IMR-90 (cell line): ENCODE measurements at regions not wholly inside any gene's neighbourhood (a gene's known extent, or its start where the extent isn't known, plus 50 kb on each side); places are given as distances from the start of the nearest gene placed in this dataset.

Experiments used
- ATAC-seq: fragments of 200-7000 bp; cut with Tn5 transposase; 2 replicates; pipeline ENCODE4 v1.9.1; 2020; ENCODE audit warnings: low read depth, mild to moderate bottlenecking, moderate library complexity
- BruUV-seq: library from RNA; stranded (reverse); fragments of 400-500 nt; replicated peaks from 2 replicates; lab custom pipeline; 2021; lab: Mats Ljungman, UMichigan
- CTCF ChIA-PET: fragments of 300-600 bp; formaldehyde crosslinking; extraction: SDS; loops from one replicate; lab custom pipeline; 2021; ENCODE audit warnings: antibody characterized with exemption; lab: Yijun Ruan, JAX
- POLR2A ChIA-PET: fragments of 300-600 bp; sonication (Branson Sonifier 250); formaldehyde crosslinking; loops from one replicate; lab custom pipeline; 2022; ENCODE audit warnings: antibody characterized with exemption; ENCODE audit not compliant: unreplicated experiment; lab: Charles Lee
- DNase-seq: peaks from one replicate; pipeline ENCODE4 v3.0.0; 2013
- H2AFZ ChIP-seq: replicated peaks from 2 replicates; pipeline ENCODE3; 2013; ENCODE audit warnings: low read length, mild to moderate bottlenecking; ENCODE audit not compliant: poor library complexity
- H2AK5ac ChIP-seq: 2 replicates; pipeline ENCODE4 v1.6.1; 2013; ENCODE audit warnings: low read depth, low read length, inconsistent platforms
- H2AK9ac ChIP-seq: replicated peaks from 2 replicates; pipeline ENCODE3; 2013; ENCODE audit warnings: mild to moderate bottlenecking, low read depth, low read length, moderate library complexity; ENCODE audit not compliant: poor library complexity
- H2BK120ac ChIP-seq: 2 replicates; pipeline ENCODE4 v1.6.1; 2013; ENCODE audit warnings: low read depth, low read length, inconsistent platforms
- H2BK15ac ChIP-seq: 3 replicates; pipeline ENCODE4 v1.6.1; 2013; ENCODE audit warnings: low read depth, low read length, inconsistent platforms
- H2BK20ac ChIP-seq: 2 replicates; pipeline ENCODE4 v1.6.1; 2013; ENCODE audit warnings: low read depth, mild to moderate bottlenecking, inconsistent platforms, low read length, moderate library complexity
- H2BK5ac ChIP-seq: 2 replicates; pipeline ENCODE4 v1.6.1; 2013; ENCODE audit warnings: mild to moderate bottlenecking, low read depth, low read length, inconsistent platforms; ENCODE audit not compliant: poor library complexity, severe bottlenecking
- H3K14ac ChIP-seq: replicated peaks from 2 replicates; pipeline ENCODE4 v1.6.1; 2013; ENCODE audit warnings: low read depth, low read length, inconsistent platforms
- H3K18ac ChIP-seq: 2 replicates; pipeline ENCODE4 v1.6.1; 2013; ENCODE audit warnings: low read depth, low read length, control low read depth
- H3K23ac ChIP-seq: 2 replicates; pipeline ENCODE4 v1.6.1; 2013; ENCODE audit warnings: low read depth, low read length, inconsistent platforms
- H3K27ac ChIP-seq: 2 replicates; pipeline ENCODE4 v1.5.1; 2013; ENCODE audit warnings: mild to moderate bottlenecking, control low read depth, low read length; ENCODE audit not compliant: insufficient read depth
- H3K27me3 ChIP-seq: 2 replicates; pipeline ENCODE4 v1.6.1; 2013; ENCODE audit warnings: low read length; ENCODE audit not compliant: control insufficient read depth, insufficient read depth
- H3K36me3 ChIP-seq: 2 replicates; pipeline ENCODE4 v1.6.1; 2013; ENCODE audit warnings: low read length, mixed read lengths; ENCODE audit not compliant: control insufficient read depth, insufficient read depth
- H3K4ac ChIP-seq: 2 replicates; pipeline ENCODE4 v1.6.1; 2013; ENCODE audit warnings: low read depth, low read length, inconsistent platforms
- H3K4me1 ChIP-seq: 2 replicates; pipeline ENCODE4 v1.6.1; 2013; ENCODE audit warnings: low read length, mixed read lengths; ENCODE audit not compliant: control insufficient read depth, insufficient read depth
- H3K4me2 ChIP-seq: 2 replicates; pipeline ENCODE4 v1.6.1; 2013; ENCODE audit warnings: low read depth, mild to moderate bottlenecking, control low read depth, low read length, moderate library complexity
- H3K4me3 ChIP-seq: 2 replicates; pipeline ENCODE4 v1.5.1; 2013; ENCODE audit warnings: low read depth, mild to moderate bottlenecking, control low read depth, low read length, moderate library complexity; ENCODE audit not compliant: insufficient read depth
- H3K56ac ChIP-seq: 2 replicates; pipeline ENCODE4 v1.6.1; 2013; ENCODE audit warnings: low read length, inconsistent platforms; ENCODE audit not compliant: insufficient read depth; ENCODE audit errors: extremely low read depth
- H3K79me1 ChIP-seq, 2 experiments: 2 replicates each; pipeline ENCODE4 v1.6.1; 2013; ENCODE audit warnings: low read length in 2 of 2, inconsistent platforms in 1 of 2, low read depth in 1 of 2
- H3K9ac ChIP-seq: 2 replicates; pipeline ENCODE4 v1.6.1; 2013; ENCODE audit warnings: low read depth, low read length, control low read depth
- H3K9me1 ChIP-seq: 2 replicates; pipeline ENCODE4 v1.6.1; 2013; ENCODE audit warnings: low read length, inconsistent platforms; ENCODE audit not compliant: insufficient read depth
- H3K9me3 ChIP-seq: 2 replicates; pipeline ENCODE4 v1.6.1; 2013; ENCODE audit warnings: low read length; ENCODE audit not compliant: control insufficient read depth, insufficient read depth
- H4K20me1 ChIP-seq: 2 replicates; pipeline ENCODE4 v1.6.1; 2013; ENCODE audit warnings: low read length, inconsistent platforms; ENCODE audit not compliant: insufficient read depth
- H4K5ac ChIP-seq: 2 replicates; pipeline ENCODE4 v1.6.1; 2013; ENCODE audit warnings: mild to moderate bottlenecking, low read depth, low read length, control low read depth
- H4K8ac ChIP-seq, 2 experiments: 2 replicates each; pipeline ENCODE4 v1.6.1; 2013; ENCODE audit warnings: low read depth in 2 of 2, low read length in 2 of 2, control low read depth in 1 of 2, inconsistent platforms in 1 of 2
- H4K91ac ChIP-seq: 2 replicates; pipeline ENCODE4 v1.6.1; 2013; ENCODE audit warnings: low read depth, low read length, inconsistent platforms; ENCODE audit not compliant: insufficient read depth
- BHLHE40 ChIP-seq: fragments of 150-350 bp; IDR thresholded peaks from 2 replicates; pipeline ENCODE4 v1.6.1; 2016; ENCODE audit warnings: mild to moderate bottlenecking, low read depth, low read length
- CEBPB ChIP-seq: IDR thresholded peaks from 2 replicates; pipeline ENCODE4 v1.6.1; 2012; ENCODE audit warnings: low read depth, low read length, improper control_type of control experiment
- CHD1 ChIP-seq: IDR thresholded peaks from 2 replicates; pipeline ENCODE4 v1.6.1; 2012; ENCODE audit warnings: low read depth, low read length, improper control_type of control experiment
- FOS ChIP-seq: fragments of 150-350 bp; IDR thresholded peaks from 2 replicates; pipeline ENCODE4 v1.6.1; 2016; ENCODE audit warnings: low read depth, low read length
- MAFK ChIP-seq: IDR thresholded peaks from 2 replicates; pipeline ENCODE4 v1.6.1; 2012; ENCODE audit warnings: low read depth, low read length, improper control_type of control experiment
- MAZ ChIP-seq: IDR thresholded peaks from 2 replicates; pipeline ENCODE4 v1.6.1; 2012; ENCODE audit warnings: low read depth, mild to moderate bottlenecking, low read length, improper control_type of control experiment, moderate library complexity, borderline replicate concordance
- MXI1 ChIP-seq: IDR thresholded peaks from 2 replicates; pipeline ENCODE4 v1.6.1; 2012; ENCODE audit warnings: low read depth, mild to moderate bottlenecking, low read length, moderate library complexity, borderline replicate concordance
- NFE2L2 ChIP-seq: fragments of 150-350 bp; IDR thresholded peaks from 2 replicates; pipeline ENCODE4 v1.6.1; 2016; ENCODE audit warnings: low read depth, mild to moderate bottlenecking, low read length
- POLR2A ChIP-seq: IDR thresholded peaks from 2 replicates; pipeline ENCODE4 v1.6.1; 2012; ENCODE audit warnings: mild to moderate bottlenecking, low read depth, low read length
- RAD21 ChIP-seq: IDR thresholded peaks from 2 replicates; pipeline ENCODE4 v1.6.1; 2012; ENCODE audit warnings: low read length, improper control_type of control experiment
- RFX5 ChIP-seq: IDR thresholded peaks from 2 replicates; pipeline ENCODE4 v1.8.0; 2012; ENCODE audit warnings: low read depth, mild to moderate bottlenecking, low read length, moderate library complexity
- SMC3 ChIP-seq: fragments of 150-350 bp; IDR thresholded peaks from 2 replicates; pipeline ENCODE4 v1.6.1; 2016; ENCODE audit warnings: low read depth, mild to moderate bottlenecking, antibody characterized with exemption, low read length, moderate library complexity
- WGBS, 2 experiments: methylation state at CpG; one replicate each; pipeline versions ENCODE4 v1.1.5 to v1.1.7; 2013; ENCODE audit warnings: missing lambda C conversion rate in 2 of 2; ENCODE audit not compliant: insufficient read length in 1 of 2; ENCODE audit errors: extremely low coverage in 2 of 2; 5-methylcytosine and 5-hydroxymethylcytosine counted together
- dilution Hi-C: fragments of 300-500 bp; cut with HindIII; formaldehyde crosslinking; loops from one replicate; pipeline ENCODE4 v1.14.3; 2018; ENCODE audit warnings: low sequenced_read_pairs; ENCODE audit not compliant: unreplicated experiment
- in situ Hi-C: fragments of 300-500 bp; cut with MboI; formaldehyde crosslinking; loops from 3 replicates; pipeline ENCODE4 v1.14.3; 2019; ENCODE audit warnings: low sequenced_read_pairs, inconsistent platforms, mixed read lengths
- intact Hi-C: fragments of 100-400 bp; cut with micrococcal nuclease; formaldehyde crosslinking; loops from 2 replicates; pipeline ENCODE4 v1.10.0; 2022
- TF ChIP-seq, protein P1 (sequence below): fragments of 150-350 bp; IDR thresholded peaks from 2 replicates; pipeline ENCODE4 v1.6.1; 2017; ENCODE audit warnings: mild to moderate bottlenecking, antibody characterized with exemption, low read length, low read depth
- TF ChIP-seq, protein P2 (sequence below): fragments of 150-350 bp; IDR thresholded peaks from 2 replicates; pipeline ENCODE4 v1.6.1; 2016; ENCODE audit warnings: low read depth, mild to moderate bottlenecking, low read length, moderate library complexity, borderline replicate concordance
- TF ChIP-seq, protein P3 (sequence below): conservative IDR thresholded peaks from 2 replicates; pipeline ENCODE4 v1.5.1; 2012; ENCODE audit warnings: mild to moderate bottlenecking, low read depth, low read length, improper control_type of control experiment

GRCh38 chr16:86924537-86924936, 346.2 kb downstream of the FOXL1 start:
- Histone ChIP-seq H3K9ac (no peak overlapping the region), H3K27me3 (no peaks in the 10 kb centered on the region), H2BK20ac (peak overlapping the region; percentile 96), H3K14ac (peak overlapping the region; percentile 76; the same call in 1 of the 2 replicates), H4K91ac (peak overlapping the region; percentile 92), H3K4me2 (peak overlapping the region; percentile 27; the same call in 1 of the 2 replicates), H2BK15ac (peak overlapping the region; percentile 93; the same call in 2 of the 3 replicates), H3K36me3 (no peaks in the 10 kb centered on the region), H3K4me1 (peaks cover 24% of the 10 kb centered on the region), H3K79me1 (peaks cover 4 to 11% of the 10 kb centered on the region in 2 experiments; a peak in 2 of 4 replicates), H3K18ac (peak overlapping the region; percentile 30; the same call in 1 of the 2 replicates), H2AK5ac (peak overlapping the region; percentile 97), H4K5ac (peak overlapping the region; percentile 1; the same call in 1 of the 2 replicates), H2BK5ac (peak overlapping the region; percentile 67), H4K20me1 (no peaks in the 10 kb centered on the region; the same call in 1 of the 2 replicates), H2AK9ac (peak overlapping the region; percentile 94), H2AFZ (peak overlapping the region; percentile 82), H3K56ac (peak overlapping the region; percentile 42; the same call in 1 of the 2 replicates), H3K9me1 (peaks cover 21% of the 10 kb centered on the region), H3K23ac (peak overlapping the region; percentile 87), H3K27ac (peak overlapping the region; percentile 21; the same call in 1 of the 2 replicates), H4K8ac (peak overlapping the region; percentile 43 to 82; a peak in 3 of 4 replicates), H3K9me3 (peaks cover 15% of the 10 kb centered on the region), H3K4ac (peak overlapping the region; percentile 94), H2BK120ac (peak overlapping the region; percentile 97), H3K4me3 (no peak overlapping the region)
- no TSS peak for BruUV-seq
- DNase-seq (peak; percentile 97), ATAC-seq (peak; percentile 76)
- in situ Hi-C loops = no loop called here
- dilution Hi-C loops = no loop called here
- 7% methylated on average over 3 of the region's 6 CpGs; no CpG with 5 or more reads in 1 of the 2 experiments for WGBS, 2 experiments
- ChIA-PET CTCF (no interaction called here), POLR2A (no interaction called here)
- intact Hi-C loops = loop anchor here (2.0 to 10.0 kb wide), 2 partner anchors 140 to 350 kb away; no protein-coding TSS in a partner anchor
- TF ChIP-seq NFE2L2 (peak; percentile 47; the same call in 1 of the 2 replicates), MAZ (peak; percentile 75), MAFK (no peak), BHLHE40 (peak; percentile 63), POLR2A (no peak), RFX5 (no peak), CEBPB (peak; percentile 65; the same call in 1 of the 2 replicates), CHD1 (no peak), MXI1 (no peak), FOS (peak; percentile 99), SMC3 (no peak), RAD21 (no peak; the same call in none of the 2 replicates)
- TF ChIP-seq, protein P1, sequence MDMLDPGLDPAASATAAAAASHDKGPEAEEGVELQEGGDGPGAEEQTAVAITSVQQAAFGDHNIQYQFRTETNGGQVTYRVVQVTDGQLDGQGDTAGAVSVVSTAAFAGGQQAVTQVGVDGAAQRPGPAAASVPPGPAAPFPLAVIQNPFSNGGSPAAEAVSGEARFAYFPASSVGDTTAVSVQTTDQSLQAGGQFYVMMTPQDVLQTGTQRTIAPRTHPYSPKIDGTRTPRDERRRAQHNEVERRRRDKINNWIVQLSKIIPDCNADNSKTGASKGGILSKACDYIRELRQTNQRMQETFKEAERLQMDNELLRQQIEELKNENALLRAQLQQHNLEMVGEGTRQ = 0 out of 2 replicates have a peak, but pooled peaks have one; percentile 13
- TF ChIP-seq, protein P2, sequence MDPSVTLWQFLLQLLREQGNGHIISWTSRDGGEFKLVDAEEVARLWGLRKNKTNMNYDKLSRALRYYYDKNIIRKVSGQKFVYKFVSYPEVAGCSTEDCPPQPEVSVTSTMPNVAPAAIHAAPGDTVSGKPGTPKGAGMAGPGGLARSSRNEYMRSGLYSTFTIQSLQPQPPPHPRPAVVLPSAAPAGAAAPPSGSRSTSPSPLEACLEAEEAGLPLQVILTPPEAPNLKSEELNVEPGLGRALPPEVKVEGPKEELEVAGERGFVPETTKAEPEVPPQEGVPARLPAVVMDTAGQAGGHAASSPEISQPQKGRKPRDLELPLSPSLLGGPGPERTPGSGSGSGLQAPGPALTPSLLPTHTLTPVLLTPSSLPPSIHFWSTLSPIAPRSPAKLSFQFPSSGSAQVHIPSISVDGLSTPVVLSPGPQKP = no peak
- TF ChIP-seq, protein P3, sequence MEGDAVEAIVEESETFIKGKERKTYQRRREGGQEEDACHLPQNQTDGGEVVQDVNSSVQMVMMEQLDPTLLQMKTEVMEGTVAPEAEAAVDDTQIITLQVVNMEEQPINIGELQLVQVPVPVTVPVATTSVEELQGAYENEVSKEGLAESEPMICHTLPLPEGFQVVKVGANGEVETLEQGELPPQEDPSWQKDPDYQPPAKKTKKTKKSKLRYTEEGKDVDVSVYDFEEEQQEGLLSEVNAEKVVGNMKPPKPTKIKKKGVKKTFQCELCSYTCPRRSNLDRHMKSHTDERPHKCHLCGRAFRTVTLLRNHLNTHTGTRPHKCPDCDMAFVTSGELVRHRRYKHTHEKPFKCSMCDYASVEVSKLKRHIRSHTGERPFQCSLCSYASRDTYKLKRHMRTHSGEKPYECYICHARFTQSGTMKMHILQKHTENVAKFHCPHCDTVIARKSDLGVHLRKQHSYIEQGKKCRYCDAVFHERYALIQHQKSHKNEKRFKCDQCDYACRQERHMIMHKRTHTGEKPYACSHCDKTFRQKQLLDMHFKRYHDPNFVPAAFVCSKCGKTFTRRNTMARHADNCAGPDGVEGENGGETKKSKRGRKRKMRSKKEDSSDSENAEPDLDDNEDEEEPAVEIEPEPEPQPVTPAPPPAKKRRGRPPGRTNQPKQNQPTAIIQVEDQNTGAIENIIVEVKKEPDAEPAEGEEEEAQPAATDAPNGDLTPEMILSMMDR = no peak
